GM19351 (cell line): ENCODE measurements at regions not wholly inside any gene's neighbourhood (a gene's known extent, or its start where the extent isn't known, plus 50 kb on each side); places are given as distances from the start of the nearest gene placed in this dataset.
A peak's percentile ranks its signal among the peaks of the same experiment; 100 is the strongest.

ENCODE experiments used
- ATAC-seq: cut with Tn5 transposase; IDR thresholded peaks from one replicate; pipeline ENCODE4 v1.9.1; 2021; ENCODE audit warnings: mild to moderate bottlenecking, moderate library complexity; ENCODE audit not compliant: unreplicated experiment

DNA sequence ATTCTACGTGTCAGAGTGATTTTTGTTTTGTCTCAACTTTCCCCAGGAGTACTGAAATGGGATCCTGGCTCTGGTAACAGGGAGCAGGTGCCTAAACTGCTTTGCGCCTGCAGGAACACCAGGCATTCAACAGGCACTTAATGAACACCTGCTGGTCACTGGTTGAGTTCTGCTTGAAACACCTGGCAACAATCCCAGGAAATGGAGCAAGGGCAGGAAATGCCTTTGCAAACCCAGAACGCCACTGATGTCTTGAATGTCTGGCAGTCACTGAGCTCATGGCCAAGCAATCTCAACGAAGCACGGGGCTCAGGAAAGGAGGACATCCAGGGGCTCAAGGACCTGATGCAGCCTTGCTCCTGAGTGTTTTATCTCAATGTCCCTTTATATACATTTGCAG, 360.0 kb upstream of the RAB6C start:
- ATAC-seq, result no peak

GRCh38 chr2:129620411-129620810, 359.1 kb upstream of the RAB6C start:
- ATAC-seq, result no peak

DNA sequence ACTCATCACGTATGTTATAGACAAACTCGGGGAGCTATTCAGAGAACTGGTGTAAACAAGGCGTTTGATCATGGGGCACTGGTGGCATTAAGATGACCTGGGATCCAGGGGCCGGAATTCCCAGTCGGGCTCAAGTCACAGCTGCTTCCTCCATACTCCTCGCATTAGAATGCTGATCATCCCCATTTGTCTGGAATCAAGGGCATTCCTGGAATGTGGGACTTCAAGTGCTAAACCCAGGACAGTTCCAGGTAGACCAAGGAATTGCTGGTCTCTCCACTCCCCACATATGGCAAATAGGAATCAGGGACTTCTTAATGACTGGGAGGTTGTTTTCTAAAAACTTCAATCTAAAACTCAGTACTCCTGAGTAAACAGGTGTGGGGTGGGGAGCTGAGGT, 355.7 kb upstream of the RAB6C start:
- ATAC-seq, result no peak

DNA sequence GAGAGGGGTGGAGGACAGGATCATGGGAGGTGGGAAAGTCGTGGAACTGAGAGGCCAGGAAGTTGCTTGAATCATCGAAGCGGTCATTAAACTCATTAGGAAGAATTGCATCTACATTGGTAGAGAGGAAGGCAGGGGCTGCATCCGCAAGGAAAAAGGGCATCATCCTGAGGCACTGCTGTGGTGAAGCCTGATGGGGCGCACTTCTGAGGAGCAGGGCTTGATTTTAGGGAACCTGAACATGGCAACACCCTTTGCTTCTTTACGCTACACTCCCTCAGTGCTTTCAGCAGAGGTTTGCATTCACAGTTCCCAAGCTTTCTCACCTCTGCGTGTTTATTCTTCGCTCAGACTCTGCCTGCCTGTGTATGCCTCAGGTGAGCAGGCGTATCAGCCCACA, 352.0 kb upstream of the RAB6C start:
- no peak for ATAC-seq

DNA sequence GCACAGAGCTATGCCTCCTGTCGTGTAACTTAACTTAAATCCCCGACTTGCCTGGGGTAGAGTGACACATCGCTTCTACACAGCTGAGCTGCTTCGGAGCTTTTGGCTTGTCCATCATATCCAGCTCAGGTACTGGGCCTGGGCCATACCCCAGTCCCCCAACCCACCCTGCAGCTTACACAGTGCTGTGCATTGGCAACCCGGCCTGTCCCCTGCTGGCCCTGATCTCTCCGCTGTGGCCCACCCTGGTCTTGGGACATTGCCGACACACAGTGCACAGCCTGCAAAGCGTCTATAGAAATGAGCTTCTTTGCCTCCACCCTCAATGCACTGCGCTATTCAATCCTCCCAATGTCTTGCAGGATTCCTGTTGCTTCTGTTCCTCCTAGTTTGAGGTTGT, 342.8 kb upstream of the RAB6C start:
- no peak for ATAC-seq

DNA sequence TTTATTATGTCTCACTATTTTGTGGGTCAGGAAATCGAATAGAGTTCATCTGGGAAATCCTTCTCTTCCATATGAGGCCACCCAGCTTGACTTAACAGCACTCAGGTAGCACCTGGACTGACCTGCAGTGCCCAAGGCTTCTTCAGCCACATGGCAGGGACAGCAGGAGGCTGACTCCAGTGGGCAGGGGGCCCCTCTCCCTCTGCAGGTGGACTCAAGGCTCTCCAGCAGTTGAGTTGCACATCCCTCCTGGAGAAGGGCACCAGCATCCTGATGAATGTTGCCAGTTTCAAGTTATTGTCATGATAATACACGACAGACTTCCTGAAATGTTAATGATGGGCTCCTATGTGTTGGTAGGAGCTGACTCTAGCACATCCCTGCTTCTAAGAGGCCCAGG, 338.1 kb upstream of the RAB6C start:
- ATAC-seq, result no peak

GRCh38 chr2:129642526-129643043, 336.9 kb upstream of the RAB6C start:
- ATAC-seq, result no peak

- no peak for ATAC-seq
These were observed 334.1 kb upstream of the RAB6C start for GRCh38 chr2:129645335-129645734.

DNA sequence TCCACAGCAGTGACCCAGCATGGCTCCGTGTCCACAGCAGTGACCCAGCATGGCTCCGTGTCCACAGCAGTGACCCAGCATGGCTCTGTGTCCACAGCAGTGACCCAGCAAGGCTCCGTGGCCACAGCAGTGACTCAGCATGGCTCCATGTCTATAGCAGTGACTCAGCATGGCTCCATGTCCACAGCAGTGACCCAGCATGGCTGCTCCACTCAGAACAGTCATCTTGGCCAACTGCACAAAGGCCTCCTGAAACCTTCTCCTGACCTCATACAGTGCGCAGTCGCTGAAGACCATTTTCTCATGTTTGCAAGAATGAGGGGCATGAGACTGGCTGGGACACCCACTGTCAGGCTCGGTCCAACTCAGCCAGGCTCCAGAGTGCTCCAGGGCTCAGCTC, 333.4 kb upstream of the RAB6C start:
- no peak for ATAC-seq

- no peak for ATAC-seq
These were observed 326.2 kb upstream of the RAB6C start for GRCh38 chr2:129653246-129653645.

DNA sequence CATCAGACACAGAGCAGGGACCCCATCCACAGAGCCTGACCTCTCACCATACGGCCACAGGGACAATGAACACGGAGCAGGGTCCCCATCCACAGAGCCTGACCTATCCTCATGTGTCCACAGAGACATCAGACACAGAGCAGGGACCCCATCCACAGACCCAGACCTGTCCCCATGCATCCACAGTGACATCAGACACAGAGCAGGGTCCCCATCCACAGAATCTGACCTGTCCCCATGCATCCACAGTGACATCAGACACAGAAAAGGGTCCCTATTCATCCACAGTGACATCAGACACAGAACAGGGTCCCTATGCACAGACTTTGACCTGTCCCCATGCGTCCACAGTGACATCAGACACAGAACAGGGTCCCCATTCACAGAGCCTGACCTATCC, 325.1 kb upstream of the RAB6C start:
- ATAC-seq, result no peak

- ATAC-seq, result no peak
These were observed 323.3 kb upstream of the RAB6C start for GRCh38 chr2:129656081-129656598.

DNA sequence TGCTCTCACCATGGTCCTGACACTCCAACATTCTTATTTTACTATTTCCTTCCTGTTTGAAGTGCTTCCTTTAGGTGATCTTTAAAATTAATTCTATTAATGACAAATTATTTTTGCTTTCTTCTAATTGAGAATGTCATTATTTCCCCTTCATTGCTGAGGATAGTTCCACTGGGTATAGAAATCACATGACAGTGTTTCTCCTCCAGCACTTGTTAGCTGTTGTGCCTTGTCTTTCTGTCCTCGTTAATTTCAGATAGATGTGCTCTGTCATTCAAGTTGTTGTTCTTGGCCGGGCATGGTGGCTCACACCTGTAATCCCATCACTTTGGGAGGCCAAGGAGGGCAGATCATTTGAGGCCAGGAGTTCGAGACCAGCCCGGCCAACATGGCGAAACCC, 321.0 kb upstream of the RAB6C start:
- no peak for ATAC-seq

- ATAC-seq, result no peak
These were observed 317.5 kb upstream of the RAB6C start for GRCh38 chr2:129661935-129662334.

- ATAC-seq, result no peak
These were observed 311.9 kb upstream of the RAB6C start for GRCh38 chr2:129667577-129667976.

DNA sequence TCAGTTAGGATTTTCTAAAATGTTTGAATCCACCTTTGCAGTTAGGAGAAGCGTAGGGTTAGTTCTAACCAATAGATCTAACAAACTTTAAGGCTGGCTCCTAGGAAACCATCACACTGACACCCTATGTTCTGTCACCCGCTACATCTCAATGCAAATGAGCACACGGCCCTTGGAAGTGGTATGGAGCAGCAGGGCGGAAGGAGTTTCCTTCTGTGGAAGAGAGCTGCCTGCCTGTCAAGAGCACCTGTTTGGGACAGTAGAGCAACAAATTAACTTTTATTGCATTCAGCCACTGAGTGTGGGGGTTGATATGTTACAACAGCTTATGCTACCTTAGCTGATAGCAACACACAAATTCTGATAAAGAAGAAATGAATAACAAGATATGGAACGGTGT, 306.9 kb upstream of the RAB6C start:
- ATAC-seq, result no peak

DNA sequence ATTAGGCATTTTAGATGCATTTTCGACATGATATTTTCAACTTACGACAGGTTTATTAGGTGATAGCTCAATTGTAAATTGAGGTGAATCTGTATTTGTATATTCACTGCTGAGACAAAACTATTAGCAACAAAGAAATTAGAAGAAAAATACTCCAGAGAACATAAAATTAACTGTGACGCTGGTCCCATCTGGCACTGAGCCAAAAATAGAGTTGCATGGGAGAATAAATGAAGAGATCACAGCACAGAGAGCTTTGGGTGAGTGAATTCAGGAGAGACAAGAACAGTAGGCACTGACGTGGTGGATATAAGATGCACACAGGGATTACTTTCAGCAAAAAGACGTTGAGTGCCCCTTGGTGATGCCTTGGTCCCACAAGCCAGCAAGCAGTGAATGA, 306.2 kb upstream of the RAB6C start:
- peak; percentile 7 for ATAC-seq

DNA sequence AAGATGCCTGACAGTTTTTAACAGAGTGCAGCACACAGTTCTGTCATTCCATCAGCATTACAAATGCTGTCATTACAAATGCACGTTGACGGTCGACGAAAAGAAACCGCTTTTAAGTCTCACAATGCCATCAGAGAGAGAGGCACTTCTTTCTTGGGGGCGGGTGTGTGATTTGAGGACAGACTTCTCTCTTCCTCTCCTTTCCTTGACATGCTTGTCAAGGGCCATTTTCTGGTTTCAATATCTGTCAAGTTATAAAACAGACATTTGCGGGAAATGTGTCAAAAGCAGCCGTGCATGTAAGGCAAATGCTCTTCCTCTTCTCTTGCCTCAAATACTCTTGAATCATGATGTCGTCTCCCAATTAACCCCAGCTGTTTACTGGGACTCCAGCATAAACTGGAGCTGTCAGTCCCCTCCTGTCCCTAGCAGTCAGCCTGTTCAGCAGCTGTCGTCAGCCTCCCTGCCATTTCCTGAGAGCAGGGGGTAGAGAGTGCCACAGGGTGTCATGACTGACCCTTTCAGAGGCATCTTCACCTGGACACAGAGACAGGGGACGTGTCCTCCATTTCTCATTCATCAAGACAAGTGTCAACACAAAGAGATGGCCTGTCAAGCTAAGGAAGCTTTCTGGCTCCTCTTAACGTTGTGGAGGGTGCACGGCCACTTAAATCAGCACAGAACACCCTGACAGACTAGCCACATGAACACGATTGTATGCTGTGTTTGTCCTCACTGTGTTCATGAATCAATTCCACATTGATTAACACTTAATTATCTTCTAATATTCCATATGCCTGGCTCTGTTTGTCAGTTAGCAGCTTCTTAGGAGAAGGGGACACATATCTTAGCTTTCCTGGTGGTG, 305.4 kb upstream of the RAB6C start:
- ATAC-seq, result peak; percentile 84

- no peak for ATAC-seq
These were observed 300.7 kb upstream of the RAB6C start for GRCh38 chr2:129678751-129679150.

- ATAC-seq, result no peak
These were observed 297.7 kb upstream of the RAB6C start for GRCh38 chr2:129681788-129682187.

GRCh38 chr2:129689653-129690448, 289.6 kb upstream of the RAB6C start:
- no peak for ATAC-seq

DNA sequence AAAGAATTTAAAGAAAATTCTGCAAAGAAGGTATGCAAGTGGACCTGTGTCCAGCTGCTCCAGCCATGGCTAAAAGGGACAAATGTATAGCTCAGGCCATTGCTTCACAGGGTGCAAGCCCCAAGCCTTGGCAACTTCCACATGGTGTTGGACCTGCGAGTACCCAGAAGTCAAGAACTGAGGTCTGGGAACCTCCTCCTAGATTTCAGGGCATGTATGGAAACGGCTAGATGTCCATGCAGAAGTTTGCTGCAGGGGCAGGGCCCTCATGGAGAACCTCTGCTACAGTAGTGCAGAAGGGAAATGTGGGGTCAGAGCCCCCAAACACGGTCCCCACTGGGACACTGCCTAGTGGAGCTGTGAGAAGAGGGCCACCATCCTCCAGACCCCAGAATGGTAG, 284.0 kb upstream of the RAB6C start:
- ATAC-seq, result no peak
